ENCODE measurements at regions not wholly inside any gene's neighbourhood (a gene's known extent, or its start where the extent isn't known, plus 50 kb on each side); places are given as distances from the start of the nearest gene placed in this dataset.
A peak's percentile ranks its signal among the peaks of the same experiment; 100 is the strongest.
"Not testable (repeated sequence)": the region's sequence is repeated elsewhere in the genome, so short reads cannot be mapped to it uniquely, and the experiment has no call there.

DNA sequence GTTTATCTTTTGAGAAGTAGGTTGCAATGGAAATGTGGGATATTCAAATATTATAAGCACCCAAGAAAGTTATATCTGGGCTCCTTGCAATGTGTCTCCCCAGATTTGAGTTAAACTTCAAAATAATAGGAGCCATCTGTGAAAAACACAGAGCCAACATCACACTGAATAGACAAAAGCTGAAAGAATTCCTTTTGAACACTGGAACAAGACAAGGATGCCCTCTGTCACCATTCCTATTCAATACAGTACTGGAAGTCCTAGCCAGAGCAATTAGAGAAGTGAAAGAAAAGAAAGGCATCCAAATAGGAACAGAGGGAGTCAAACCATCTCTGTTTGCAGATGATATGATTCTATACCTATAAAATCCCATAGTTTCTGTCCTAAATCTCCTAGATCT lies 114.3 kb upstream of the IL1RAPL1 start:
- DNase-seq (no peak), ATAC-seq (ENCODE audit: low read depth in 2 of 2) (no peak)
- Mint-ChIP-seq H3K9me3 (peaks cover 0 to 53% (median 11%) of the 10 kb centered on the region in 7 donors), H3K4me3 (no peak overlapping the region), H3K4me1 (no peaks in the 10 kb centered on the region), H3K27ac (no peak overlapping the region), H3K27me3 (no peaks in the 10 kb centered on the region), H3K36me3 (no peaks in the 10 kb centered on the region)

DNA sequence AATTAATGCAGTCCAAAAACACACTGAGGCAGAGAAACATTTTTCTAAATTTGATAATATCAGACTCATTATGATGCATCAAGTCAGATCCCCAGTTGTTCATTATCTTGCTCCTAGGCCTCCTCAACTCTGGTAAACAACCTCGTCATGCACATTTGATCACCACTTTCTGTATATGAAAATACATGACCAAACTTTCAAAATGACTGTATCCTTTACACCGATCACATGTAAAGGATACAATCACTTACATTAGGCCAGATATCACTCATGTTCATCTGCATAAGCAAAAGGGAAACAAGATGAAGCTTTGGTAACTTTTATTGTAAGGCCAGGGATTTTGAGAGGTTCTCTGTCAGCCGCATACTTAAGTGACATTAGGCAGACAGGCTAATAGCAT lies 99.4 kb upstream of the IL1RAPL1 start:
- peaks cover 0 to 25% (median 1%) of the 10 kb centered on the region in 7 donors for H3K9me3 Mint-ChIP-seq

DNA sequence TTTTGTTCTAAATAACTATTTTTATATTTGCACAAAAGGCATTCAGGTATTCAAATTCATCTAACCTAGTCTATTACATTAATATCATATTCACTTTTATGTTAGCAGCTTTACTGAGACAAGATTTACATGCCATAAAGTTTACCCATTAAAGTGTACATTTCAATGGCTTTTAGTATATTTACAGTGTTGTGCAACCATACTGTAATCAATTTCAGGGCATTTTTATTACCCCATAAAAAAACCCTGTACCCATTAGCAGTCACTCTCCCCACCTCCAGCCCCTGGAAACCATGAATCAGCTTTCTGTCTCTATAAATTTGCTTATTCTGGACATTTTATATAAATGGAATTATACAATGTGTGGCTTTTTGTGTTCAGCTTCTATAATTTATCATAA lies 95.9 kb upstream of the IL1RAPL1 start:
- no peaks in the 10 kb centered on the region for H3K27me3 Mint-ChIP-seq
- H3K9me3 Mint-ChIP-seq: peaks cover 0 to 22% (median 4%) of the 10 kb centered on the region in 7 donors
- no peak overlapping the region for H3K27ac Mint-ChIP-seq
- DNase-seq (no peak), ATAC-seq (ENCODE audit: low read depth in 2 of 2) (no peak)
- no peak overlapping the region for H3K4me3 Mint-ChIP-seq
- H3K4me1 Mint-ChIP-seq: no peaks in the 10 kb centered on the region
- H3K36me3 Mint-ChIP-seq: no peaks in the 10 kb centered on the region

More for the DNA sequence above, 99.4 kb upstream of the IL1RAPL1 start:
- no peak for ATAC-seq (ENCODE audit: low read depth in 2 of 2)
- Mint-ChIP-seq H3K36me3 (no peaks in the 10 kb centered on the region), H3K4me1 (no peaks in the 10 kb centered on the region), H3K4me3 (no peak overlapping the region), H3K27me3 (no peaks in the 10 kb centered on the region), H3K27ac (no peak overlapping the region)
- no peak for DNase-seq

DNA sequence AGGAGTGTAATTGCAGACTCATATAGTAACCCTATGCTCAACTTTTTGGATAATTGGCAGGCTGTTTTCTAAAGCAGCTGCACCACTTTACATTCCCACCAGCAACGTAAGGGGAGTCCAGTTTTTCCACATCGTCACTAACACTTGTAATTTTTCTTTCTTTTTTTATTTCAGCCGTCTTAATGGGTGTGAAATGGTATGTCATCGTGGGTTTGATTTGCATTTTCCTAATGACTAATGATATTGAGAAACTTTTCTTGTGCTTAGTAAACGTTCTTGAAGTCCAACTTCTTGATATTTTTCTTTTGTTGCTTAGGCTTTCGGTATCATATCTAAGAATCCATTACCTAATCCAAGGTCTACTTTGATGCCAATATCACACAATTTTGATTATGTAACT lies 95.3 kb upstream of the IL1RAPL1 start:
- no peaks in the 10 kb centered on the region for H3K36me3 Mint-ChIP-seq
- H3K27me3 Mint-ChIP-seq: no peaks in the 10 kb centered on the region
- DNase-seq (no peak), ATAC-seq (ENCODE audit: low read depth in 2 of 2) (no peak)
- no peak overlapping the region for H3K4me3 Mint-ChIP-seq
- H3K9me3 Mint-ChIP-seq: peaks cover 0 to 16% (median 4%) of the 10 kb centered on the region in 7 donors
- no peak overlapping the region for H3K27ac Mint-ChIP-seq
- H3K4me1 Mint-ChIP-seq: no peaks in the 10 kb centered on the region

DNA sequence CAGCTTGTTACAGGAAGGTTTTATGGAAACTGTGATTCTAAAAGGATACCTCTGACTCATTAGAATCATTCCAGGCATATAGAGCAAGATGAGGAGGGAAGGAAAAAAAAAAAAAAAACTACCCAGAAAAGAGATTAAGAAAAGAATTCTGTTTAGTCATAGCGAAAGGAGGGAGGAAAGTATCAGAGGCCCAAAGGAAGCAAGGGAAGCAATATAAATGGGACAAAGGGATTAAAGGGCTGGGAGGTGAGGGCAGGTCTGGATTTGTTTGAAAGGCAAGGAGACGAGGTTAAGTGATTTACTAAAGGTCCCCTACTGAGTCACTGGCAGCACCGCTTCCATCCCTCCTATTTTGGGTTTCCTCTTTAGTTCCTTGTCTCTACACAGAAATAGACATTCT lies 88.6 kb upstream of the IL1RAPL1 start:
- ATAC-seq (ENCODE audit: low read depth in 2 of 2): no peak
- H3K9me3 Mint-ChIP-seq: peaks cover 0 to 13% (median 4%) of the 10 kb centered on the region in 7 donors
- H3K36me3 Mint-ChIP-seq: no peaks in the 10 kb centered on the region
- no peak for DNase-seq
- H3K27ac Mint-ChIP-seq: peak overlapping the region in 1 of 6 donors; percentile 23
- H3K4me1 Mint-ChIP-seq: no peaks in the 10 kb centered on the region
- no peak overlapping the region for H3K4me3 Mint-ChIP-seq
- no peaks in the 10 kb centered on the region for H3K27me3 Mint-ChIP-seq

DNA sequence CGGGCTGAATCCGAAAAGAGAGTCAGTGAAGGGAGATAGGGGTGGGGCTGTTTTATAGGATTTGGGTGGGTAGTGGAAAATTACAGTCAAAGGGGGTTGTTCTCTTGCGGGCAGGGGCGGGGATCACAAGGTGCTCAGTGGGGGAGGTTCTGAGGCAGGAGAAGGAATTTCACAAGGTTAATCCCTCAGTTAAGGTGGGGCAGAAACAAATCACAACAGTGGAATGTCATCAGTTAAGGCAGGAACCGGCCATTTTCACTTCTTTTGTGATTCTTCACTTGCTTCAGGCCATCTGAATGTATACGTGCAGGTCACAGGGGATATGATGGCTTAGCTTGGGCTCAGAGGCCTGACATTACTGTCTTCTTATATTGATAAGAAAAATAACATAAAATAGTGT lies 84.6 kb upstream of the IL1RAPL1 start:
- not testable (repeated sequence) for H3K27ac Mint-ChIP-seq; H3K4me3 Mint-ChIP-seq; ATAC-seq (ENCODE audit: low read depth in 2 of 2); H3K4me1 Mint-ChIP-seq; H3K27me3 Mint-ChIP-seq; DNase-seq
- peaks cover 11 to 28% (median 20%) of the 10 kb centered on the region in 7 donors for H3K9me3 Mint-ChIP-seq
- peaks cover 4 to 15% of the 10 kb centered on the region in 2 donors for H3K36me3 Mint-ChIP-seq

DNA sequence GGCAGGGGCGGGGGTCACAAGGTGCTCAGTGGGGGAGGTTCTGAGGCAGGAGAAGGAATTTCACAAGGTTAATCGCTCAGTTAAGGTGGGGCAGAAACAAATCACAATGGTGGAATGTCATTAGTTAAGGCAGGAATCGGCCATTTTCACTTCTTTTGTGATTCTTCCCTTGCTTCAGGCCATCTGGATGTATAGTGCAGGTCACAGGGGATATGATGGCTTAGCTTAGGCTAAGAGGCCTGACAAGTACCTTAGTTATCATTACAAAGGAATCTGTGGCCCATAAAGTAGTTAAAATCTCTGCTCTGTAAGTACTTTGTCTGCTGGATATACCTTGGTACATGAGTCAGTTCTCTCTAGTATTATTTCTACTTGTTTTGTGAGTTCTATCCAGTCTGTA lies 79.6 kb upstream of the IL1RAPL1 start:
- H3K4me1 Mint-ChIP-seq; ATAC-seq (ENCODE audit: low read depth in 2 of 2); H3K27ac Mint-ChIP-seq; H3K4me3 Mint-ChIP-seq; DNase-seq; H3K27me3 Mint-ChIP-seq: not testable (repeated sequence)
- peaks cover 4 to 15% of the 10 kb centered on the region in 2 donors for H3K36me3 Mint-ChIP-seq
- H3K9me3 Mint-ChIP-seq: peaks cover 13 to 28% (median 17%) of the 10 kb centered on the region in 7 donors

DNA sequence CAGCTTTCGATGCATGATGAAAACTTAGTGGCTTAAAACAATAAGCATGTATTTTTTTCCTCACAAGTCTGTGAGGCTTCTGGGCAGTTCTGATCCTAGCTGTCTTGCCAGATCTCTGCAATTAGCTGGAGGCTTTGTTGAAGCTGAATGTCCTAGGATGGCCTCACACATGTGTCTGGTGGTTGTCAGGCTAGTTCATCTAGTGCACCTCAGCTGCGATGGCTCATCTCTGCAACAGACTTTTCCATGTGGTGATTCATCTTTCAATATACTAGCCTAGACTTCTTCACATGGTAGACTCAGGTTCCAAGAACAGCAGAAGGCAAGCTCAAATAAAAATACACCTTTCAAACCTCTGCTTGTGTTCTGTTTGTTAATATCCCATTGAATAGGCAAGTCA lies 66.5 kb upstream of the IL1RAPL1 start:
- peaks cover 0 to 7% (median 4%) of the 10 kb centered on the region in 7 donors for H3K9me3 Mint-ChIP-seq
- no peak for ATAC-seq (ENCODE audit: low read depth in 2 of 2)
- no peaks in the 10 kb centered on the region for H3K36me3 Mint-ChIP-seq
- no peak for DNase-seq
- no peaks in the 10 kb centered on the region for H3K27me3 Mint-ChIP-seq
- no peak overlapping the region for H3K27ac Mint-ChIP-seq
- H3K4me1 Mint-ChIP-seq: no peaks in the 10 kb centered on the region
- H3K4me3 Mint-ChIP-seq: no peak overlapping the region

DNA sequence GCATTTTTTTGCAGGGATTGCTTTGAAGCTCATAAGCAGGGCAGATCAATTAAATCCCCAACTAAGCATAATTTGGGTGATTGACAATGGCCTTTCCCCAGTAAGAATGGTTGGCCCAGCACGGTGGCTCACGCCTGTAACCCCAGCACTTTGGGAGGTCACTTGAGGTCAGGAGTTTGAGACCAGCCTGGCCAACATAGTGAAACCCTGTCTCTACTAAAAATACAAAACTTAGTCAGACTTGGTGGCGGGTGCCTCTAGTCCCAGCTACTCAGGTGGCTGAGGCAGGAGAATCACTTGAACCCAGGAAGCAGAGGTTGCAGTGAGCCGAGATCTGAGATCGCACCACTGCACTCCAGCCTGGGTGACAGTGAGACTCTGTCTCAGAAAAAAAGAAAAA lies 58.9 kb upstream of the IL1RAPL1 start:
- H3K4me3 Mint-ChIP-seq; DNase-seq; H3K27ac Mint-ChIP-seq; H3K36me3 Mint-ChIP-seq; H3K27me3 Mint-ChIP-seq; H3K4me1 Mint-ChIP-seq; ATAC-seq (ENCODE audit: low read depth in 2 of 2): not testable (repeated sequence)
- H3K9me3 Mint-ChIP-seq: peaks cover 0 to 12% (median 6%) of the 10 kb centered on the region in 7 donors

Data from naive B cell (primary cell).